IMR-90 (cell line): ENCODE measurements at regions not wholly inside any gene's neighbourhood (a gene's known extent, or its start where the extent isn't known, plus 50 kb on each side); places are given as distances from the start of the nearest gene placed in this dataset.

Experiments used
- ATAC-seq: fragments of 200-7000 bp; cut with Tn5 transposase; 2 replicates; pipeline ENCODE4 v1.9.1; 2020; ENCODE audit warnings: low read depth, mild to moderate bottlenecking, moderate library complexity
- BruUV-seq: library from RNA; stranded (reverse); fragments of 400-500 nt; replicated peaks from 2 replicates; lab custom pipeline; 2021; lab: Mats Ljungman, UMichigan
- CTCF ChIA-PET: fragments of 300-600 bp; formaldehyde crosslinking; extraction: SDS; loops from one replicate; lab custom pipeline; 2021; ENCODE audit warnings: antibody characterized with exemption; lab: Yijun Ruan, JAX
- POLR2A ChIA-PET: fragments of 300-600 bp; sonication (Branson Sonifier 250); formaldehyde crosslinking; loops from one replicate; lab custom pipeline; 2022; ENCODE audit warnings: antibody characterized with exemption; ENCODE audit not compliant: unreplicated experiment; lab: Charles Lee
- DNase-seq: peaks from one replicate; pipeline ENCODE4 v3.0.0; 2013
- H2AFZ ChIP-seq: replicated peaks from 2 replicates; pipeline ENCODE3; 2013; ENCODE audit warnings: low read length, mild to moderate bottlenecking; ENCODE audit not compliant: poor library complexity
- H2AK5ac ChIP-seq: 2 replicates; pipeline ENCODE4 v1.6.1; 2013; ENCODE audit warnings: low read depth, low read length, inconsistent platforms
- H2AK9ac ChIP-seq: replicated peaks from 2 replicates; pipeline ENCODE3; 2013; ENCODE audit warnings: mild to moderate bottlenecking, low read depth, low read length, moderate library complexity; ENCODE audit not compliant: poor library complexity
- H2BK120ac ChIP-seq: 2 replicates; pipeline ENCODE4 v1.6.1; 2013; ENCODE audit warnings: low read depth, low read length, inconsistent platforms
- H2BK15ac ChIP-seq: 3 replicates; pipeline ENCODE4 v1.6.1; 2013; ENCODE audit warnings: low read depth, low read length, inconsistent platforms
- H2BK20ac ChIP-seq: 2 replicates; pipeline ENCODE4 v1.6.1; 2013; ENCODE audit warnings: low read depth, mild to moderate bottlenecking, inconsistent platforms, low read length, moderate library complexity
- H2BK5ac ChIP-seq: 2 replicates; pipeline ENCODE4 v1.6.1; 2013; ENCODE audit warnings: mild to moderate bottlenecking, low read depth, low read length, inconsistent platforms; ENCODE audit not compliant: poor library complexity, severe bottlenecking
- H3K14ac ChIP-seq: replicated peaks from 2 replicates; pipeline ENCODE4 v1.6.1; 2013; ENCODE audit warnings: low read depth, low read length, inconsistent platforms
- H3K18ac ChIP-seq: 2 replicates; pipeline ENCODE4 v1.6.1; 2013; ENCODE audit warnings: low read depth, low read length, control low read depth
- H3K23ac ChIP-seq: 2 replicates; pipeline ENCODE4 v1.6.1; 2013; ENCODE audit warnings: low read depth, low read length, inconsistent platforms
- H3K27ac ChIP-seq: 2 replicates; pipeline ENCODE4 v1.5.1; 2013; ENCODE audit warnings: mild to moderate bottlenecking, control low read depth, low read length; ENCODE audit not compliant: insufficient read depth
- H3K27me3 ChIP-seq: 2 replicates; pipeline ENCODE4 v1.6.1; 2013; ENCODE audit warnings: low read length; ENCODE audit not compliant: control insufficient read depth, insufficient read depth
- H3K36me3 ChIP-seq: 2 replicates; pipeline ENCODE4 v1.6.1; 2013; ENCODE audit warnings: low read length, mixed read lengths; ENCODE audit not compliant: control insufficient read depth, insufficient read depth
- H3K4ac ChIP-seq: 2 replicates; pipeline ENCODE4 v1.6.1; 2013; ENCODE audit warnings: low read depth, low read length, inconsistent platforms
- H3K4me1 ChIP-seq: 2 replicates; pipeline ENCODE4 v1.6.1; 2013; ENCODE audit warnings: low read length, mixed read lengths; ENCODE audit not compliant: control insufficient read depth, insufficient read depth
- H3K4me2 ChIP-seq: 2 replicates; pipeline ENCODE4 v1.6.1; 2013; ENCODE audit warnings: low read depth, mild to moderate bottlenecking, control low read depth, low read length, moderate library complexity
- H3K4me3 ChIP-seq: 2 replicates; pipeline ENCODE4 v1.5.1; 2013; ENCODE audit warnings: low read depth, mild to moderate bottlenecking, control low read depth, low read length, moderate library complexity; ENCODE audit not compliant: insufficient read depth
- H3K56ac ChIP-seq: 2 replicates; pipeline ENCODE4 v1.6.1; 2013; ENCODE audit warnings: low read length, inconsistent platforms; ENCODE audit not compliant: insufficient read depth; ENCODE audit errors: extremely low read depth
- H3K79me1 ChIP-seq, 2 experiments: 2 replicates each; pipeline ENCODE4 v1.6.1; 2013; ENCODE audit warnings: low read length in 2 of 2, inconsistent platforms in 1 of 2, low read depth in 1 of 2
- H3K9ac ChIP-seq: 2 replicates; pipeline ENCODE4 v1.6.1; 2013; ENCODE audit warnings: low read depth, low read length, control low read depth
- H3K9me1 ChIP-seq: 2 replicates; pipeline ENCODE4 v1.6.1; 2013; ENCODE audit warnings: low read length, inconsistent platforms; ENCODE audit not compliant: insufficient read depth
- H3K9me3 ChIP-seq: 2 replicates; pipeline ENCODE4 v1.6.1; 2013; ENCODE audit warnings: low read length; ENCODE audit not compliant: control insufficient read depth, insufficient read depth
- H4K20me1 ChIP-seq: 2 replicates; pipeline ENCODE4 v1.6.1; 2013; ENCODE audit warnings: low read length, inconsistent platforms; ENCODE audit not compliant: insufficient read depth
- H4K5ac ChIP-seq: 2 replicates; pipeline ENCODE4 v1.6.1; 2013; ENCODE audit warnings: mild to moderate bottlenecking, low read depth, low read length, control low read depth
- H4K8ac ChIP-seq, 2 experiments: 2 replicates each; pipeline ENCODE4 v1.6.1; 2013; ENCODE audit warnings: low read depth in 2 of 2, low read length in 2 of 2, control low read depth in 1 of 2, inconsistent platforms in 1 of 2
- H4K91ac ChIP-seq: 2 replicates; pipeline ENCODE4 v1.6.1; 2013; ENCODE audit warnings: low read depth, low read length, inconsistent platforms; ENCODE audit not compliant: insufficient read depth
- BHLHE40 ChIP-seq: fragments of 150-350 bp; IDR thresholded peaks from 2 replicates; pipeline ENCODE4 v1.6.1; 2016; ENCODE audit warnings: mild to moderate bottlenecking, low read depth, low read length
- CEBPB ChIP-seq: IDR thresholded peaks from 2 replicates; pipeline ENCODE4 v1.6.1; 2012; ENCODE audit warnings: low read depth, low read length, improper control_type of control experiment
- POLR2A ChIP-seq: IDR thresholded peaks from 2 replicates; pipeline ENCODE4 v1.6.1; 2012; ENCODE audit warnings: mild to moderate bottlenecking, low read depth, low read length
- RAD21 ChIP-seq: IDR thresholded peaks from 2 replicates; pipeline ENCODE4 v1.6.1; 2012; ENCODE audit warnings: low read length, improper control_type of control experiment
- WGBS, 2 experiments: methylation state at CpG; one replicate each; pipeline versions ENCODE4 v1.1.5 to v1.1.7; 2013; ENCODE audit warnings: missing lambda C conversion rate in 2 of 2; ENCODE audit not compliant: insufficient read length in 1 of 2; ENCODE audit errors: extremely low coverage in 2 of 2; 5-methylcytosine and 5-hydroxymethylcytosine counted together
- dilution Hi-C: fragments of 300-500 bp; cut with HindIII; formaldehyde crosslinking; loops from one replicate; pipeline ENCODE4 v1.14.3; 2018; ENCODE audit warnings: low sequenced_read_pairs; ENCODE audit not compliant: unreplicated experiment
- in situ Hi-C: fragments of 300-500 bp; cut with MboI; formaldehyde crosslinking; loops from 3 replicates; pipeline ENCODE4 v1.14.3; 2019; ENCODE audit warnings: low sequenced_read_pairs, inconsistent platforms, mixed read lengths
- intact Hi-C: fragments of 100-400 bp; cut with micrococcal nuclease; formaldehyde crosslinking; loops from 2 replicates; pipeline ENCODE4 v1.10.0; 2022

DNA sequence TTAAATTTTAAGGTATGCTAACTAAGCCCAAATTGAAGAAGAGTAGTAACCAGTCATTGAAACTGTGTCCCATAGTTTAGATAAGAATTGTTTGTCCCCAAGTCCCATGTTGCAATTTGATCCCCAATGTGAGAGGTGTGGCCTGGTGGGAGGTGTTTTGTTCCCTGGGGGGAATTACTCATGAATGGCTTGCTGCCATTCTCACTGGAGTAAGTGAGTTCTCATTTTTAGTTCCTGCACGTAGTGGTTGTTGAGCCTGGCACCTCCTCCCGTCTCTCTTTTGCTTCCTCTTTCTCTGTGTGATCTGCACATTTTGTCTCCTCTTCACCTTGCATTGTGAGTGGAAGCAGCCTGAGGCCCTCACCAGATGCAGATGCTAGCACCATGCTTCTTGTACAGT, 1271.0 kb downstream of the NSUN3 start:
- no peak overlapping the region for H4K91ac ChIP-seq
- in situ Hi-C loops, result no loop called here
- H3K9ac ChIP-seq, result no peak overlapping the region
- H3K36me3 ChIP-seq, result no peaks in the 10 kb centered on the region
- H3K56ac ChIP-seq, result no peak overlapping the region
- no peak overlapping the region for H3K4ac ChIP-seq
- no peak overlapping the region for H2BK20ac ChIP-seq
- no peaks in the 10 kb centered on the region for H3K27me3 ChIP-seq
- no peak overlapping the region for H2AK5ac ChIP-seq
- H3K4me3 ChIP-seq, result no peak overlapping the region
- no peak for ATAC-seq
- H3K4me1 ChIP-seq, result no peaks in the 10 kb centered on the region
- no peak overlapping the region for H3K14ac ChIP-seq
- H4K8ac ChIP-seq, result no peak overlapping the region
- no peak overlapping the region for H3K23ac ChIP-seq
- POLR2A ChIA-PET, result no interaction called here
- peaks cover 10% of the 10 kb centered on the region for H3K9me3 ChIP-seq
- H3K79me1 ChIP-seq, result no peaks in the 10 kb centered on the region
- H2AFZ ChIP-seq, result no peak overlapping the region
- H4K5ac ChIP-seq, result no peak overlapping the region
- H3K18ac ChIP-seq, result no peak overlapping the region
- no CpG with 5 or more reads among the region's 2 CpGs for WGBS, 2 experiments
- no peaks in the 10 kb centered on the region for H4K20me1 ChIP-seq
- CTCF ChIA-PET, result no interaction called here
- no TSS peak for BruUV-seq
- no peak overlapping the region for H2BK5ac ChIP-seq
- H2BK15ac ChIP-seq, result no peak overlapping the region
- TF ChIP-seq CEBPB (no peak), BHLHE40 (no peak), RAD21 (no peak), POLR2A (no peak)
- dilution Hi-C loops, result no loop called here
- no peak overlapping the region for H2BK120ac ChIP-seq
- no peaks in the 10 kb centered on the region for H3K9me1 ChIP-seq
- no peak overlapping the region for H3K27ac ChIP-seq
- no peak overlapping the region for H3K4me2 ChIP-seq
- no peak overlapping the region for H2AK9ac ChIP-seq
- intact Hi-C loops, result no loop called here
- DNase-seq, result no peak
